ENCODE measurements at regions not wholly inside any gene's neighbourhood (a gene's known extent, or its start where the extent isn't known, plus 50 kb on each side); places are given as distances from the start of the nearest gene placed in this dataset.
"Not testable (repeated sequence)": the region's sequence is repeated elsewhere in the genome, so short reads cannot be mapped to it uniquely, and the experiment has no call there.

GRCh38 chr14:66022526-66022925 lies 463.6 kb upstream of the CCDC196 start:
- intact Hi-C loops (cut with micrococcal nuclease), result no loop called here

DNA sequence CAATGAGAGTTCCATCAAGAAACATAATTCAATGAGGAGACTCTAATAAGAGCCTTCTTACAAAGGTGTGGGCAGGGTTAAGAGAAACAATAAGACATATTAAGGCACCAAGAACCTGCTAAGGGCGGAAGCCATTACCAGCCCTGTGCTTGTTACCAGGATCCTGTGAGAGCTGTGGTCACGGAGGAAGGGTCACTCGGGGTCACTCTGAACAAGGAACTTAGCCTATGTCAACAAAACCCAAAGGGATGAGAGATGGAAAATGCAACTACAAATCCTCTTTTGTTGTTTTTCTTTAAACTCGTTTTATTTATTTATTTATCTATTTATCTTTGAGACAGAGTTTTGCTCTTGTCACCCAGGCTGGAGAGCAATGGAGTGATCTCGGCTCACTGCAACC lies 460.4 kb upstream of the CCDC196 start:
- H3K4me1 Mint-ChIP-seq (ENCODE audit: low read depth), result no peaks in the 10 kb centered on the region
- intact Hi-C loops (cut with micrococcal nuclease), result no loop called here
- no peaks in the 10 kb centered on the region for H3K27me3 Mint-ChIP-seq
- peaks cover 17% of the 10 kb centered on the region for H3K9me3 Mint-ChIP-seq
- no peaks in the 10 kb centered on the region for H3K36me3 Mint-ChIP-seq (ENCODE audit: low read depth)
- H3K27ac Mint-ChIP-seq, result no peak overlapping the region
- H3K4me3 Mint-ChIP-seq, result no peak overlapping the region

More at GRCh38 chr14:66022526-66022925, 463.6 kb upstream of the CCDC196 start:
- Mint-ChIP-seq H3K36me3 (ENCODE audit: low read depth) (no peaks in the 10 kb centered on the region), H3K27ac (no peak overlapping the region), H3K9me3 (peaks cover 2% of the 10 kb centered on the region), H3K4me3 (no peak overlapping the region), H3K4me1 (ENCODE audit: low read depth) (no peaks in the 10 kb centered on the region), H3K27me3 (no peaks in the 10 kb centered on the region)

- H3K27me3 Mint-ChIP-seq; H3K4me3 Mint-ChIP-seq; intact Hi-C loops (cut with micrococcal nuclease); H3K36me3 Mint-ChIP-seq (ENCODE audit: low read depth); H3K27ac Mint-ChIP-seq; H3K4me1 Mint-ChIP-seq (ENCODE audit: low read depth): not testable (repeated sequence)
- H3K9me3 Mint-ChIP-seq, result peaks cover 54% of the 10 kb centered on the region
Observed at GRCh38 chr14:66031981-66032380, 454.2 kb upstream of the CCDC196 start.

DNA sequence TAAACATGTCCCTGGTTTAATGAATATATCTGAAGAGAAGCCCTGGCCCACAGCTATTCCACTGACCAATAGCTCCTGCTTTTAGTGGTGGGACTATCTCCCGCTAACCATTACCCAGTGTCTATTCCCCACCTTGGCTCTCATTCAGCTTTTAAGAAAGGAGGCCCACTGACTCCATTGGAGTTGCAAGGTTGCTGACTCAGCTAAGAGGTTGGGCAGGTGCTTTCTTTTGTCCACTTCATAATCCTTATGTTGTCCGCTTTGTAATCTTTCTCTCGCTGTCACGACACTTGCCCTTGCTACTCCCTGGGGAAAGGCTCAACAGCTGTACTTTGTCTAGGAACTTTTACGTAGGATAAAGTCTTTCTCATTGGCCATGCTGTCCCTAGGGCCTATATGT lies 453.4 kb upstream of the CCDC196 start:
- intact Hi-C loops (cut with micrococcal nuclease), result no loop called here
- H3K36me3 Mint-ChIP-seq (ENCODE audit: low read depth), result no peaks in the 10 kb centered on the region
- H3K4me1 Mint-ChIP-seq (ENCODE audit: low read depth), result peaks cover under 1% of the 10 kb centered on the region
- peaks cover 54% of the 10 kb centered on the region for H3K9me3 Mint-ChIP-seq
- H3K27me3 Mint-ChIP-seq, result no peaks in the 10 kb centered on the region
- no peak overlapping the region for H3K4me3 Mint-ChIP-seq
- H3K27ac Mint-ChIP-seq, result no peak overlapping the region

DNA sequence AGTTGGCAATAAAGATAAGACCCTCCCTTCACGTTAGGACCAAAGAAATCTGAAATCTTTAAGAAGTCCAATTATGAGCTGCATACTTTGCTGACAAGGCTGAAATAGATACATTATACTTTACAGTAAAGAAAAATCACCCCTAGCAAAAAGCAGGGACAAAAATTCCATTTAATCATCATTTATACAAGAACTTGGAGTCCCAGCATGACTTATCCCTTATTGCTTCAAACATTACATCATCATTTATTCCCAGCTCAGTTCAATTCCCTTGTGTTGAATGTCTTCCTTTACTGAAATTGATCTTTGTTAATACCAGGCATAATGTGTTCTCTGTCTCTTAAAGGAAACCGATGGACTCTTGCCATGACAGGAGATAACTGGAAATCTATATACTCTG lies 449.6 kb upstream of the CCDC196 start:
- Mint-ChIP-seq H3K36me3 (ENCODE audit: low read depth) (no peaks in the 10 kb centered on the region), H3K27ac (no peak overlapping the region), H3K4me1 (ENCODE audit: low read depth) (peaks cover 12% of the 10 kb centered on the region), H3K27me3 (no peaks in the 10 kb centered on the region), H3K9me3 (peaks cover 29% of the 10 kb centered on the region), H3K4me3 (no peak overlapping the region)
- intact Hi-C loops (cut with micrococcal nuclease), result no loop called here

DNA sequence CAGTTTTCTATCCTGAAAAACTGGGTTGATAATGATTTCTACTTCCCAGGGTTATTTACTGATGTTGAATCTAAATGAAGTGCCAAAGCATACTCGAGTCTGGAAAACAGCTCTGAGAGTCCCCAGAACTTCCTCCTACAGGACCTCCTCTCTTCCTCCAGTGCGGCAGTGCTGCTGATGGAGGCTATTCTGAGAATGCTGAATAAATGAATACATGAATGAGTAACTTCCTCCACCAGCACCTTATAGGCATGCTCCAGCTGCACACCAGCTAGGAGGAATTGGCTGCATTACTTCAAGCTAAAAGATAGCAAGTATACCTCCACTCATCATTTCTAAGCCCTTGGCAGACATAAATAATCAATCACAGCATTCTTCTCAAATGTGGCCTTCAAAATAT lies 448.8 kb upstream of the CCDC196 start:
- Mint-ChIP-seq H3K27me3 (no peaks in the 10 kb centered on the region), H3K36me3 (ENCODE audit: low read depth) (no peaks in the 10 kb centered on the region), H3K4me1 (ENCODE audit: low read depth) (peaks cover 12% of the 10 kb centered on the region), H3K27ac (no peak overlapping the region), H3K9me3 (peaks cover 21% of the 10 kb centered on the region), H3K4me3 (no peak overlapping the region)
- intact Hi-C loops (cut with micrococcal nuclease), result no loop called here

DNA sequence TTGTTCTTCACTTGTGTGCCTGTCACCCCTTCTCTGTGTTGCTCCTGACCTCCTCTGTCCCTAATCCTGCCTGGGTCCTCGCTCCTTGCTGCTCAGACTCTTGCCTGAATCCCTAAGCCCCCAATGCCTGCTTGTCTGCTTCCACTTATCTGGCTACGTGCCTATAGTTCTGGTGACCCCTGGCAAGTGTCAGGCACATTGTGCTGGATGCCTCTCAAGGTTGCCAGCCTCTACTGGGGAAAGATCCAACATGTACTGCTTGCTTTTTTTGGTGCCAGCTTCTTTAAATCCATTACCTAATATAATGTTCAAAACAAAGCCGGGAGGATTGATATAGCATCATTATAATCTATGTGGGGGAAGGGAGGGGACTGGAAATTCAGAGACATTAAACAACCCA lies 448.0 kb upstream of the CCDC196 start:
- H3K36me3 Mint-ChIP-seq (ENCODE audit: low read depth), result no peaks in the 10 kb centered on the region
- no peaks in the 10 kb centered on the region for H3K27me3 Mint-ChIP-seq
- peak overlapping the region; percentile 63 for H3K27ac Mint-ChIP-seq
- peaks cover 13% of the 10 kb centered on the region for H3K9me3 Mint-ChIP-seq
- H3K4me3 Mint-ChIP-seq, result no peak overlapping the region
- H3K4me1 Mint-ChIP-seq (ENCODE audit: low read depth), result peaks cover 12% of the 10 kb centered on the region
- intact Hi-C loops (cut with micrococcal nuclease), result no loop called here

GRCh38 chr14:66038618-66039017 lies 447.6 kb upstream of the CCDC196 start:
- intact Hi-C loops (cut with micrococcal nuclease), result no loop called here
- peaks cover 12% of the 10 kb centered on the region for H3K4me1 Mint-ChIP-seq (ENCODE audit: low read depth)
- H3K27ac Mint-ChIP-seq, result peak overlapping the region; percentile 63
- H3K9me3 Mint-ChIP-seq, result peaks cover 11% of the 10 kb centered on the region
- no peak overlapping the region for H3K4me3 Mint-ChIP-seq
- no peaks in the 10 kb centered on the region for H3K27me3 Mint-ChIP-seq
- no peaks in the 10 kb centered on the region for H3K36me3 Mint-ChIP-seq (ENCODE audit: low read depth)

DNA sequence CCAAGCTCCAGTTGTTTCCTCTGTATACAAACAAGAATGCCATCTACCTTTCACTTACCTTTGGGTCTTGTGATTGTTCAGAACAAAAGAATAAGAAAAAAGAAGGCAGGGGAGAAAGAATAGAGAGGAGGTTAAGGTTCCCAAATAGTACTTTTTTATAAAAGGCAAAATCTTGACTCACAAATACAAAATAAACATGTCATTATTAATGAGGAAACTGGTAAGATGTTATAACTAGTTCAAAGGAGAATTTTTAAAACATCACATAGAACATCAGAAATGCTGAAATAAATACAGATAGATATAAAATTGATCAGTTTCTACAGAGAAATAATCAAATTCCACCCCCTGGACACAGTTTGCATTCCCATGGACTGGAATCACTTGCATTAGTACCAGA lies 446.7 kb upstream of the CCDC196 start:
- no peaks in the 10 kb centered on the region for H3K27me3 Mint-ChIP-seq
- no peak overlapping the region for H3K27ac Mint-ChIP-seq
- intact Hi-C loops (cut with micrococcal nuclease), result no loop called here
- no peak overlapping the region for H3K4me3 Mint-ChIP-seq
- no peaks in the 10 kb centered on the region for H3K36me3 Mint-ChIP-seq (ENCODE audit: low read depth)
- peaks cover 3% of the 10 kb centered on the region for H3K9me3 Mint-ChIP-seq
- H3K4me1 Mint-ChIP-seq (ENCODE audit: low read depth), result peaks cover 12% of the 10 kb centered on the region

DNA sequence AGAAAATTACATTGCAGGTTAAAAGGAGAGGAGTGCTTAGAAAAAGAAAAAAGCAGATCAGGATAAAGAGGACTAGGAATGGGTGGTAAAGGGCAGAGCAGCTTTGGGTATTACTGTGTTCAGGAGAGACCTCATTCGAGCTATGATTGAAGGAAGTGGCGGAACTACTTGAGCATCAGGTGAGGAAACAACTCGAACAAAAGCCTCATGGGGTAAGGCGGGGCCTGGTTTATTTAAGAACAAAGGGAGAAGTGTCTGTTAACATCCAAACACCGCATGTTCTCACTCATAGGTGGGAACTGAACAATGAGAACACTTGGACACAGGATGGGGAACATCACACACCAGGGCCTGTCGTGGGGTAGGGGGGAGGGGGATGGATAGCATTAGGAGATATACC lies 444.6 kb upstream of the CCDC196 start:
- H3K27me3 Mint-ChIP-seq, result no peaks in the 10 kb centered on the region
- H3K4me3 Mint-ChIP-seq, result no peak overlapping the region
- intact Hi-C loops (cut with micrococcal nuclease), result no loop called here
- no peaks in the 10 kb centered on the region for H3K9me3 Mint-ChIP-seq
- no peak overlapping the region for H3K27ac Mint-ChIP-seq
- H3K4me1 Mint-ChIP-seq (ENCODE audit: low read depth), result peaks cover 12% of the 10 kb centered on the region
- H3K36me3 Mint-ChIP-seq (ENCODE audit: low read depth), result no peaks in the 10 kb centered on the region

DNA sequence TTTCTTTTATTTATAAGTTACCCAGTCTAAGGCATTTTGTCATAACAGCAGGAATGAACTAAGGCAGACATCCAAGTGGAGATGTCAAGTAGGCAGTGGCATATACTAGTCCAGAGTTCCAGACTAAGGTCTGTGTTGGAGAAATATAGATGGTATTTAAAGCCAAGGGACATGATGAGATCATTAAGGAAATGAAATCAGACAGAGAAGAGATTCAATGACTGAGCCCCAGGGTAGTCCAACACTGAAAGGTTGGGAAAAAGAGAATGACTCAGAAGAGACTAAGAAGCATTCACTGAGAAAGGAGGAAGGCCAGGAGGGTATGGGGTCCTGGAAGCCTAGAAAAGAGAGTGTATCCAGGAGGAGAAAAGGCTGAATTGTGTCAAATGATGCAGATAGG lies 442.2 kb upstream of the CCDC196 start:
- Mint-ChIP-seq H3K27me3 (no peaks in the 10 kb centered on the region), H3K27ac (no peak overlapping the region), H3K36me3 (ENCODE audit: low read depth) (no peaks in the 10 kb centered on the region), H3K9me3 (no peaks in the 10 kb centered on the region), H3K4me1 (ENCODE audit: low read depth) (no peaks in the 10 kb centered on the region), H3K4me3 (no peak overlapping the region)
- intact Hi-C loops (cut with micrococcal nuclease), result no loop called here

DNA sequence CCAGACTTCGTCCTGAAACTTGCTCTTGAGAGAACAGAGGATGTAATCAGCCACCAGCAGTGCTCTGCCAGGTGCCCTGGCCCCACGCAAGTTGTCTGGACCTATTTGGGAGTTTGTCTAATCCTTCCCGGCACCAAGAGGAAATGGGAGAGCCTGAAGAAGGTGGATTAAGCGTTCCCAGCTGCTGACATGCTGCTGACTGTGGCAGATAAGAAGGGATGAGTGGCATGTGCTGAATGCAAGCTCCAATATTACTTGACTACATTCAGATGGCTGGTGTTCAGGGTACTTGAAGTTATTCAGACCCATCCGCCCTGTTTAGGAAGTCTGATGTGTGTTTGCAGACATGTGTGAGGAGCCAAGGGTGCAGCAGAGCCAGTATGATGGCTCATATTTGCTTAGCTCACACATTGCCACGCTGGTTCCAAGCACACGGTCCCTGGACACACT lies 440.6 kb upstream of the CCDC196 start:
- no peak overlapping the region for H3K4me3 Mint-ChIP-seq
- no peaks in the 10 kb centered on the region for H3K36me3 Mint-ChIP-seq (ENCODE audit: low read depth)
- H3K4me1 Mint-ChIP-seq (ENCODE audit: low read depth), result no peaks in the 10 kb centered on the region
- intact Hi-C loops (cut with micrococcal nuclease), result no loop called here
- H3K9me3 Mint-ChIP-seq, result no peaks in the 10 kb centered on the region
- no peaks in the 10 kb centered on the region for H3K27me3 Mint-ChIP-seq
- H3K27ac Mint-ChIP-seq, result no peak overlapping the region

DNA sequence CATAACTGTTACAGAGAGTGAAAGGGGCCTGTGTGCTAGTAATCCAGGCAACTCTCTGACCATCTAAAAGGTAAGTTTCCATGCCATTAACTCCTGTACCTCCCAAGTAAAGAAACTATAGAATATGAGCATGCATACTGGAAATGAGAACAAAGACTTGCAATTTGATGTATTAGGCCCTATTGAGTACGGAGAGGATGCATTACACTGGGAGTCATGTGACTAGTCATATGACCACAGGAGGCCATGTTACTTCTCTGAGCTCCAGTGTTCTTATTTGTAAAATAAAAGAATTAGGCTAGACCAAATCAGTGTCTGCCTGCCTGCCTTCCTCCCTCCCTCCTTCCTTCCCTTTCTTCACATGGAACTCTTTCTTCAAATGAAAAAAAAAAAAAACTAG lies 440.1 kb upstream of the CCDC196 start:
- Mint-ChIP-seq H3K9me3 (no peaks in the 10 kb centered on the region), H3K27ac (no peak overlapping the region), H3K36me3 (ENCODE audit: low read depth) (no peaks in the 10 kb centered on the region), H3K27me3 (no peaks in the 10 kb centered on the region), H3K4me3 (no peak overlapping the region), H3K4me1 (ENCODE audit: low read depth) (no peaks in the 10 kb centered on the region)
- intact Hi-C loops (cut with micrococcal nuclease), result no loop called here

- Mint-ChIP-seq H3K4me3 (no peak overlapping the region), H3K36me3 (ENCODE audit: low read depth) (no peaks in the 10 kb centered on the region), H3K27me3 (no peaks in the 10 kb centered on the region), H3K4me1 (ENCODE audit: low read depth) (no peaks in the 10 kb centered on the region), H3K9me3 (no peaks in the 10 kb centered on the region), H3K27ac (no peak overlapping the region)
- intact Hi-C loops (cut with micrococcal nuclease), result no loop called here
Observed at GRCh38 chr14:66046591-66046990, 439.6 kb upstream of the CCDC196 start.

DNA sequence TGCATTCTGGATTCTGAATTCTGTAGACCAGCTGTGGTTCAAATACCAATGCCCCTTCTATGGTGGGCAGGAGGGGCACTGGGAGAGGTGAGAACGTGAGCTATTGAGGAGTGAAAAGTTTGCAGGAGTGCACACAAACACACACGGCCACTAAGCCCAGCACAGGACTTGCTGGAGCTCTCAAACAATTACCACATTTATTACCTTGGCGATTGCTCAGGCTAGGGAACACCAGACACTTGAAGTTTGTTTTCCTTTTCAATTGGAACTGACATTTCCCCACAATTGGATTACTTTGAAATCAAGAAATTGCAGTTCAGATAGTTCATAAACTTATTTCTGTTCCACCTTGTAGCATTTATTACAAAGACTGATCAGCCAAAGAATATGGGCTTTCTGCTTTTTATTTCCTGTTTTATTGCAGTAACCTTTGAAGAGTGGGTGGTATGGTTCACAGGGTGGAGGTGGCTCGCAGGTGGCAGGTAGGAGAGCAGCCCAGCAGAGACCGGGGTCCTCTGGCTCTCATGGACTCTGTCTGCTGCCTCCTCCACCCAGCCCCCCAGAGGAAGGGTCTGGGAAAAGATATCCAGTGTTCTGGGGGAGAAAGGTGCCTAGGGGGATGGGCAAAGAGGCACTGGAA lies 429.8 kb upstream of the CCDC196 start:
- no peak overlapping the region for H3K27ac Mint-ChIP-seq
- intact Hi-C loops (cut with micrococcal nuclease), result no loop called here
- H3K27me3 Mint-ChIP-seq, result no peaks in the 10 kb centered on the region
- no peak overlapping the region for H3K4me3 Mint-ChIP-seq
- no peaks in the 10 kb centered on the region for H3K36me3 Mint-ChIP-seq (ENCODE audit: low read depth)
- H3K4me1 Mint-ChIP-seq (ENCODE audit: low read depth), result no peaks in the 10 kb centered on the region
- peaks cover 21% of the 10 kb centered on the region for H3K9me3 Mint-ChIP-seq
